SKM-1 treated with dmso at 0.1 percent for 144 hours (cell line): ENCODE measurements at regions not wholly inside any gene's neighbourhood (a gene's known extent, or its start where the extent isn't known, plus 50 kb on each side); places are given as distances from the start of the nearest gene placed in this dataset.

Source experiments
- DNase-seq: peaks from one replicate; lab custom pipeline; 2025; ENCODE audit not compliant: unreplicated experiment; lab: John Stamatoyannopoulos, UW

- no peak for DNase-seq
Measured at GRCh38 chr13:73370066-73370465, 311.3 kb downstream of the KLF5 start.

- no peak for DNase-seq
Measured at GRCh38 chr13:73369095-73369494, 310.3 kb downstream of the KLF5 start.

- no peak for DNase-seq
Measured at GRCh38 chr13:73368608-73369007, 309.8 kb downstream of the KLF5 start.

GRCh38 chr13:73367886-73368285, 309.1 kb downstream of the KLF5 start:
- no peak for DNase-seq

GRCh38 chr13:73366241-73366640, 307.4 kb downstream of the KLF5 start:
- DNase-seq, result no peak

GRCh38 chr13:73365681-73366080, 306.9 kb downstream of the KLF5 start:
- DNase-seq, result no peak

GRCh38 chr13:73365252-73365651, 306.4 kb downstream of the KLF5 start:
- no peak for DNase-seq

GRCh38 chr13:73364736-73365135, 305.9 kb downstream of the KLF5 start:
- no peak for DNase-seq

GRCh38 chr13:73358606-73359095, 299.8 kb downstream of the KLF5 start:
- no peak for DNase-seq

- no peak for DNase-seq
Measured at GRCh38 chr13:73355134-73355533, 296.3 kb downstream of the KLF5 start.

GRCh38 chr13:73351730-73352129, 292.9 kb downstream of the KLF5 start:
- no peak for DNase-seq

GRCh38 chr13:73341748-73342147, 282.9 kb downstream of the KLF5 start:
- DNase-seq, result no peak

GRCh38 chr13:73340069-73340468, 281.3 kb downstream of the KLF5 start:
- DNase-seq, result no peak

- DNase-seq, result no peak
Measured at GRCh38 chr13:73339086-73339485, 280.3 kb downstream of the KLF5 start.

- no peak for DNase-seq
Measured at GRCh38 chr13:73338389-73338788, 279.6 kb downstream of the KLF5 start.

- DNase-seq, result no peak
Measured at GRCh38 chr13:73337532-73337931, 278.7 kb downstream of the KLF5 start.

- DNase-seq, result no peak
Measured at GRCh38 chr13:73336773-73337172, 278.0 kb downstream of the KLF5 start.

GRCh38 chr13:73335944-73336343, 277.1 kb downstream of the KLF5 start:
- DNase-seq, result no peak

- DNase-seq, result no peak
Measured at GRCh38 chr13:73335210-73335609, 276.4 kb downstream of the KLF5 start.

GRCh38 chr13:73334445-73334844, 275.6 kb downstream of the KLF5 start:
- no peak for DNase-seq

- no peak for DNase-seq
Measured at GRCh38 chr13:73331556-73331955, 272.8 kb downstream of the KLF5 start.

GRCh38 chr13:73329355-73329754, 270.6 kb downstream of the KLF5 start:
- no peak for DNase-seq

- DNase-seq, result no peak
Measured at GRCh38 chr13:73327579-73327978, 268.8 kb downstream of the KLF5 start.
